HepG2 (cell line): ENCODE measurements at regions not wholly inside any gene's neighbourhood (a gene's known extent, or its start where the extent isn't known, plus 50 kb on each side); places are given as distances from the start of the nearest gene placed in this dataset.

ENCODE experiments used
- ATAC-seq: fragments of 200-7000 bp; cut with Tn5 transposase; 3 replicates; pipeline ENCODE4 v1.9.1; 2020; ENCODE audit warnings: mild to moderate bottlenecking, moderate library complexity
- BruUV-seq: library from RNA; stranded (reverse); fragments of 400-500 nt; replicated peaks from 2 replicates; lab custom pipeline; 2021; lab: Mats Ljungman, UMichigan
- CTCF ChIA-PET: fragments of 300-600 bp; formaldehyde crosslinking; extraction: SDS; loops from one replicate; lab custom pipeline; 2021; ENCODE audit warnings: low total read pairs, inconsistent platforms, low intra/inter-chr PET ratio; lab: Yijun Ruan, JAX
- POLR2A ChIA-PET: fragments of 350-600 bp; sonication (Branson Sonifier 250); formaldehyde crosslinking; loops from one replicate; lab custom pipeline; 2020; ENCODE audit warnings: antibody characterized with exemption, inconsistent platforms; lab: Yijun Ruan, JAX
- DNase-seq: peaks from one replicate; pipeline ENCODE4 v3.0.0-alpha.2; 2015; ENCODE audit warnings: low spot score
- FAIRE-seq: peaks from 3 replicates; lab custom pipeline; 2011; peaks lifted over from hg19 to GRCh38; lab: Jason Lieb, UNC
- H2AFZ ChIP-seq: one replicate; pipeline ENCODE4 v1.6.1; 2011; ENCODE audit warnings: low read length, inconsistent platforms
- H3K27ac ChIP-seq: fragments of 300-600 bp; 3 replicates; pipeline ENCODE4 v1.8.0; 2011; ENCODE audit warnings: mixed run types, mild to moderate bottlenecking, mixed read lengths, low read length, inconsistent platforms; ENCODE audit not compliant: insufficient read depth; ENCODE audit errors: extremely low read length
- H3K27me3 ChIP-seq, 2 experiments: fragments of 200-600 bp in 1 of 2; 2 replicates in 1 of 2; 3 replicates in 1 of 2; pipeline versions ENCODE4 v1.6.0 to v1.8.0; 2011; ENCODE audit warnings: low read length in 2 of 2, mild to moderate bottlenecking in 2 of 2, moderate library complexity in 2 of 2, inconsistent platforms in 1 of 2; ENCODE audit not compliant: insufficient read depth in 2 of 2, control insufficient read depth in 1 of 2
- H3K36me3 ChIP-seq, 2 experiments: fragments of 200-600 bp in 1 of 2; replicated peaks in 1 of 2; 2 replicates in 1 of 2; 3 replicates in 1 of 2; pipeline versions ENCODE4 v1.5.1 to v1.8.0; 2011; ENCODE audit warnings: low read length in 2 of 2, inconsistent platforms in 1 of 2; ENCODE audit not compliant: insufficient read depth in 2 of 2, control insufficient read depth in 1 of 2
- H3K4me1 ChIP-seq: 2 replicates; pipeline ENCODE4 v1.5.1; 2012; ENCODE audit warnings: low read length, inconsistent platforms; ENCODE audit not compliant: insufficient read depth
- H3K4me2 ChIP-seq: 2 replicates; pipeline ENCODE4 v1.6.0; 2011; ENCODE audit warnings: low read depth, low read length, inconsistent platforms
- H3K4me3 ChIP-seq, 3 experiments: fragments of 200-600 bp in 1 of 3; sonication (generic), shearing (Covaris generic) in 1 of 3; replicated peaks in 1 of 3; 2 replicates each; pipeline ENCODE4 v1.5.1; 2011 to 2016; ENCODE audit warnings: low read length in 3 of 3, inconsistent platforms in 2 of 3, low read depth in 2 of 3, mild to moderate bottlenecking in 2 of 3, control low read depth in 1 of 3, mixed read lengths in 1 of 3; ENCODE audit not compliant: insufficient read depth in 1 of 3
- H3K79me2 ChIP-seq: one replicate; pipeline ENCODE4 v1.6.1; 2011; ENCODE audit warnings: low read length, inconsistent platforms; ENCODE audit not compliant: insufficient read depth
- H3K9ac ChIP-seq: 2 replicates; pipeline ENCODE4 v1.6.0; 2011; ENCODE audit warnings: mild to moderate bottlenecking, low read depth, low read length, inconsistent platforms; ENCODE audit not compliant: insufficient read depth
- H3K9me3 ChIP-seq: 2 replicates; pipeline ENCODE4 v1.5.1; 2012; ENCODE audit warnings: mild to moderate bottlenecking, low read length
- H4K20me1 ChIP-seq: 2 replicates; pipeline ENCODE4 v1.6.0; 2011; ENCODE audit warnings: inconsistent platforms, mild to moderate bottlenecking, low read length, moderate library complexity; ENCODE audit not compliant: insufficient read depth
- BRCA1 ChIP-seq: sonication (generic); formaldehyde crosslinking; IDR thresholded peaks from 2 replicates; pipeline ENCODE4 v1.4.0; 2020; ENCODE audit warnings: missing genetic modification reagents
- GTF3A ChIP-seq: sonication (generic); formaldehyde crosslinking; conservative IDR thresholded peaks from 2 replicates; pipeline ENCODE4 v1.4.0; 2020; ENCODE audit warnings: mild to moderate bottlenecking, missing genetic modification reagents
- IKZF1 ChIP-seq: fragments of 450-650 bp; IDR thresholded peaks from 2 replicates; pipeline ENCODE4 v1.7.1; 2016
- JDP2 ChIP-seq: sonication (generic); formaldehyde crosslinking; IDR thresholded peaks from 2 replicates; pipeline ENCODE4 v1.8.1; 2022; ENCODE audit warnings: missing genetic modification reagents, borderline replicate concordance
- NFRKB ChIP-seq: fragments of 450-650 bp; IDR thresholded peaks from 2 replicates; pipeline ENCODE4 v1.6.1; 2017
- NFYC ChIP-seq: IDR thresholded peaks from 2 replicates; pipeline ENCODE4 v1.6.1; 2016; ENCODE audit warnings: missing genetic modification reagents, missing compliant biosample characterization
- NR2F6 ChIP-seq, 2 experiments: IDR thresholded peaks; 2 replicates each; pipeline ENCODE4 v1.6.1; 2016; ENCODE audit warnings: antibody characterized with exemption in 1 of 2, mild to moderate bottlenecking in 1 of 2
- SRF ChIP-seq: IDR thresholded peaks from 2 replicates; pipeline ENCODE4 v1.6.1; 2011; ENCODE audit warnings: mild to moderate bottlenecking, low read depth, low read length, moderate library complexity
- TFE3 ChIP-seq: IDR thresholded peaks from 2 replicates; pipeline ENCODE4 v1.6.1; 2016
- THAP9 ChIP-seq: sonication (generic); formaldehyde crosslinking; IDR thresholded peaks from 2 replicates; pipeline ENCODE4; 2020; ENCODE audit warnings: missing genetic modification reagents, mild to moderate bottlenecking, borderline replicate concordance
- ZFY ChIP-seq: sonication (generic); formaldehyde crosslinking; IDR thresholded peaks from 2 replicates; pipeline ENCODE4 v1.4.0; 2020; ENCODE audit warnings: missing genetic modification reagents
- ZNF446 ChIP-seq: sonication (generic); formaldehyde crosslinking; IDR thresholded peaks from 2 replicates; pipeline ENCODE4 v1.5.0; 2020; ENCODE audit warnings: mild to moderate bottlenecking, missing genetic modification reagents
- ZNF629 ChIP-seq: sonication (generic); formaldehyde crosslinking; conservative IDR thresholded peaks from 2 replicates; pipeline ENCODE4 v1.5.0; 2020; ENCODE audit warnings: missing genetic modification reagents
- ZNF644 ChIP-seq: IDR thresholded peaks from 2 replicates; pipeline ENCODE4 v1.6.1; 2016; ENCODE audit warnings: low read depth
- ZNF768 ChIP-seq: sonication (generic); formaldehyde crosslinking; IDR thresholded peaks from 2 replicates; pipeline ENCODE4 v1.4.0; 2020; ENCODE audit warnings: missing genetic modification reagents
- WGBS: methylation state at CpG from one replicate; pipeline ENCODE4 v1.1.6; 2017; ENCODE audit warnings: low lambda C conversion rate; 5-methylcytosine and 5-hydroxymethylcytosine counted together
- in situ Hi-C: cut with HindIII; loops from 2 replicates; pipeline ENCODE4 v1.10.0; 2017; ENCODE audit warnings: low pct_unique_long_range_greater_than_20kb; ENCODE audit not compliant: extremely low pct_ligation_motif_present
- intact Hi-C: fragments of 100-400 bp; cut with micrococcal nuclease; formaldehyde crosslinking; loops from one replicate; pipeline ENCODE4 v1.10.0; 2022; ENCODE audit not compliant: unreplicated experiment

GRCh38 chr9:105069696-105070095 lies 141.7 kb upstream of the ABCA1 start:
- Histone ChIP-seq H3K9ac (no peak overlapping the region), H3K4me2 (peak overlapping the region; percentile 32; the same call in 1 of the 2 replicates), H3K79me2 (no peaks in the 10 kb centered on the region), H4K20me1 (no peaks in the 10 kb centered on the region), H2AFZ (no peak overlapping the region), H3K4me1 (peaks cover 58% of the 10 kb centered on the region), H3K27ac (no peak overlapping the region), H3K4me3 (no peak overlapping the region), H3K9me3 (no peaks in the 10 kb centered on the region), H3K36me3 (no peaks in the 10 kb centered on the region), H3K27me3 (no peaks in the 10 kb centered on the region; a peak in 1 of 5 replicates)
- intact Hi-C loops: no loop called here
- 0% methylated on average over 1 of the region's 1 CpG for WGBS
- TF ChIP-seq NFYC (CRISPR knock-in tag): no peak
- no peak for TF ChIP-seq ZNF446 (CRISPR knock-in tag)
- peak; percentile 74 for TF ChIP-seq SRF
- TF ChIP-seq THAP9 (CRISPR knock-in tag): no peak
- TF ChIP-seq JDP2: no peak
- no peak for TF ChIP-seq ZFY (CRISPR knock-in tag)
- TF ChIP-seq ZNF768 (CRISPR knock-in tag): 0 out of 2 replicates have a peak, but pooled peaks have one; percentile 1
- TF ChIP-seq IKZF1: no peak
- no peak for TF ChIP-seq GTF3A
- TF ChIP-seq NR2F6 (IDR thresholded peaks at IDR 0.05): 0 out of 2 replicates have a peak, but pooled peaks have one; percentile 17
- TF ChIP-seq NR2F6 (CRISPR knock-in tag; IDR thresholded peaks at IDR 0.05): no peak
- TF ChIP-seq ZNF644 (CRISPR knock-in tag): 0 out of 2 replicates have a peak, but pooled peaks have one; percentile 8
- no peak for TF ChIP-seq NFRKB
- TF ChIP-seq ZNF629 (CRISPR knock-in tag): no peak
- no peak for TF ChIP-seq BRCA1 (CRISPR knock-in tag)
- no peak for TF ChIP-seq TFE3
- POLR2A ChIA-PET: no interaction called here
- FAIRE-seq (no peak), ATAC-seq (peak; percentile 24), DNase-seq (peak; percentile 58)
- BruUV-seq: no TSS peak
- CTCF ChIA-PET: no interaction called here
- in situ Hi-C loops: loop anchor here (10.0 kb wide), 1 partner anchor 145 kb away; the partner anchor contains the start of gene ABCA1
